ENCODE measurements at regions not wholly inside any gene's neighbourhood (a gene's known extent, or its start where the extent isn't known, plus 50 kb on each side); places are given as distances from the start of the nearest gene placed in this dataset.

GRCh38 chr13:99800951-99801350 is 170.6 kb downstream of the ZIC5 start:
- no peak for TF ChIP-seq POLR2A (IDR thresholded peaks at IDR 0.05; ENCODE audit: low read depth, low read length)
- no peak for TF ChIP-seq POLR2AphosphoS5 (IDR thresholded peaks at IDR 0.05; ENCODE audit: low read depth, low read length)
- TF ChIP-seq TAF1 (IDR thresholded peaks at IDR 0.05; ENCODE audit: borderline replicate concordance, low read depth, low read length), result no peak

Measured in GM12892 (cell line).